HepG2 (cell line): ENCODE measurements at regions not wholly inside any gene's neighbourhood (a gene's known extent, or its start where the extent isn't known, plus 50 kb on each side); places are given as distances from the start of the nearest gene placed in this dataset.

Source experiments
- KDM2A ChIP-seq: sonication (generic); formaldehyde crosslinking; IDR thresholded peaks from 2 replicates; pipeline ENCODE4 v1.4.0; 2020; ENCODE audit warnings: low read depth, missing genetic modification reagents, borderline replicate concordance
- RFXAP ChIP-seq: sonication (generic); formaldehyde crosslinking; IDR thresholded peaks from 2 replicates; pipeline ENCODE4 v1.4.0; 2020; ENCODE audit warnings: missing genetic modification reagents, borderline replicate concordance

GRCh38 chr16:50853329-50853728 is 111.4 kb downstream of the CYLD start:
- TF ChIP-seq KDM2A (no peak), RFXAP (CRISPR knock-in tag) (no peak)
